ENCODE measurements at regions not wholly inside any gene's neighbourhood (a gene's known extent, or its start where the extent isn't known, plus 50 kb on each side); places are given as distances from the start of the nearest gene placed in this dataset.

- TF ChIP-seq EZH2 (IDR thresholded peaks at IDR 0.05; ENCODE audit: borderline replicate concordance, insufficient read depth, low read length, poor library complexity, severe bottlenecking) (no peak), CTCF (IDR thresholded peaks at IDR 0.05; ENCODE audit: poor library complexity, severe bottlenecking) (no peak), REST (IDR thresholded peaks at IDR 0.05; ENCODE audit: borderline replicate concordance) (no peak), RAD21 (conservative IDR thresholded peaks at IDR 0.05) (no peak), EP300 (conservative IDR thresholded peaks at IDR 0.05; ENCODE audit: poor library complexity, severe bottlenecking) (no peak), TAF1 (IDR thresholded peaks at IDR 0.05; ENCODE audit: low read depth) (no peak)
Observed at GRCh38 chr7:94135180-94135579, 131.0 kb upstream of the BET1 start.
